ENCODE measurements at regions not wholly inside any gene's neighbourhood (a gene's known extent, or its start where the extent isn't known, plus 50 kb on each side); places are given as distances from the start of the nearest gene placed in this dataset.

- Histone ChIP-seq H3K4me1 (ENCODE audit: insufficient read depth, insufficient read length) (no peaks in the 10 kb centered on the region), H3K9me3 (ENCODE audit: insufficient read depth, low read length) (peaks cover 6% of the 10 kb centered on the region), H3K27me3 (ENCODE audit: insufficient read depth, insufficient read length) (no peaks in the 10 kb centered on the region), H3K4me3 (ENCODE audit: insufficient read length, low read depth) (no peak overlapping the region), H3K9ac (ENCODE audit: insufficient read length, low read depth) (no peak overlapping the region), H3K36me3 (ENCODE audit: insufficient read depth, insufficient read length, low read length) (no peaks in the 10 kb centered on the region)
- TF ChIP-seq SUZ12 (IDR thresholded peaks at IDR 0.05; ENCODE audit: extremely low read depth, insufficient read depth, insufficient read length) (no peak), YY1 (IDR thresholded peaks at IDR 0.05; ENCODE audit: insufficient read depth, insufficient read length) (no peak), ZNF274 (IDR thresholded peaks at IDR 0.05; ENCODE audit: low read depth, low read length) (no peak)
- DNase-seq (ENCODE audit: low read depth, low spot score): no peak
Measured at GRCh38 chr9:89985068-89985467, 380.3 kb downstream of the GADD45G start.

GRCh38 chr9:89986190-89986589, 381.4 kb downstream of the GADD45G start:
- no peak overlapping the region for H3K9ac ChIP-seq (ENCODE audit: insufficient read length, low read depth)
- H3K36me3 ChIP-seq (ENCODE audit: insufficient read depth, insufficient read length, low read length): no peaks in the 10 kb centered on the region
- H3K27me3 ChIP-seq (ENCODE audit: insufficient read depth, insufficient read length): no peaks in the 10 kb centered on the region
- H3K4me3 ChIP-seq (ENCODE audit: insufficient read length, low read depth): no peak overlapping the region
- DNase-seq (ENCODE audit: low read depth, low spot score): no peak
- no peak for TF ChIP-seq YY1 (IDR thresholded peaks at IDR 0.05; ENCODE audit: insufficient read depth, insufficient read length)
- no peak for TF ChIP-seq SUZ12 (IDR thresholded peaks at IDR 0.05; ENCODE audit: extremely low read depth, insufficient read depth, insufficient read length)
- no peak for TF ChIP-seq ZNF274 (IDR thresholded peaks at IDR 0.05; ENCODE audit: low read depth, low read length)
- H3K9me3 ChIP-seq (ENCODE audit: insufficient read depth, low read length): peaks cover 17% of the 10 kb centered on the region
- no peaks in the 10 kb centered on the region for H3K4me1 ChIP-seq (ENCODE audit: insufficient read depth, insufficient read length)

GRCh38 chr9:89988458-89988857, 383.6 kb downstream of the GADD45G start:
- H3K27me3 ChIP-seq (ENCODE audit: insufficient read depth, insufficient read length): no peaks in the 10 kb centered on the region
- peaks cover 1% of the 10 kb centered on the region for H3K4me1 ChIP-seq (ENCODE audit: insufficient read depth, insufficient read length)
- no peak overlapping the region for H3K4me3 ChIP-seq (ENCODE audit: insufficient read length, low read depth)
- H3K36me3 ChIP-seq (ENCODE audit: insufficient read depth, insufficient read length, low read length): no peaks in the 10 kb centered on the region
- peaks cover 19% of the 10 kb centered on the region for H3K9me3 ChIP-seq (ENCODE audit: insufficient read depth, low read length)
- no peak overlapping the region for H3K9ac ChIP-seq (ENCODE audit: insufficient read length, low read depth)
- no peak for DNase-seq (ENCODE audit: low read depth, low spot score)
- TF ChIP-seq ZNF274 (IDR thresholded peaks at IDR 0.05; ENCODE audit: low read depth, low read length) (no peak), YY1 (IDR thresholded peaks at IDR 0.05; ENCODE audit: insufficient read depth, insufficient read length) (no peak), SUZ12 (IDR thresholded peaks at IDR 0.05; ENCODE audit: extremely low read depth, insufficient read depth, insufficient read length) (no peak)

GRCh38 chr9:89991204-89991790, 386.5 kb downstream of the GADD45G start:
- H3K36me3 ChIP-seq (ENCODE audit: insufficient read depth, insufficient read length, low read length): no peaks in the 10 kb centered on the region
- DNase-seq (ENCODE audit: low read depth, low spot score): no peak
- no peaks in the 10 kb centered on the region for H3K27me3 ChIP-seq (ENCODE audit: insufficient read depth, insufficient read length)
- no peak for TF ChIP-seq SUZ12 (IDR thresholded peaks at IDR 0.05; ENCODE audit: extremely low read depth, insufficient read depth, insufficient read length)
- no peak for TF ChIP-seq YY1 (IDR thresholded peaks at IDR 0.05; ENCODE audit: insufficient read depth, insufficient read length)
- no peak for TF ChIP-seq ZNF274 (IDR thresholded peaks at IDR 0.05; ENCODE audit: low read depth, low read length)
- H3K9me3 ChIP-seq (ENCODE audit: insufficient read depth, low read length): peaks cover 19% of the 10 kb centered on the region
- no peak overlapping the region for H3K9ac ChIP-seq (ENCODE audit: insufficient read length, low read depth)
- H3K4me1 ChIP-seq (ENCODE audit: insufficient read depth, insufficient read length): peaks cover 15% of the 10 kb centered on the region
- H3K4me3 ChIP-seq (ENCODE audit: insufficient read length, low read depth): no peak overlapping the region

- H3K27me3 ChIP-seq (ENCODE audit: insufficient read depth, insufficient read length): no peaks in the 10 kb centered on the region
- H3K4me3 ChIP-seq (ENCODE audit: insufficient read length, low read depth): no peak overlapping the region
- no peak for TF ChIP-seq YY1 (IDR thresholded peaks at IDR 0.05; ENCODE audit: insufficient read depth, insufficient read length)
- no peak for TF ChIP-seq ZNF274 (IDR thresholded peaks at IDR 0.05; ENCODE audit: low read depth, low read length)
- no peak for TF ChIP-seq SUZ12 (IDR thresholded peaks at IDR 0.05; ENCODE audit: extremely low read depth, insufficient read depth, insufficient read length)
- H3K36me3 ChIP-seq (ENCODE audit: insufficient read depth, insufficient read length, low read length): no peaks in the 10 kb centered on the region
- peaks cover 15% of the 10 kb centered on the region for H3K4me1 ChIP-seq (ENCODE audit: insufficient read depth, insufficient read length)
- H3K9ac ChIP-seq (ENCODE audit: insufficient read length, low read depth): no peak overlapping the region
- no peak for DNase-seq (ENCODE audit: low read depth, low spot score)
- H3K9me3 ChIP-seq (ENCODE audit: insufficient read depth, low read length): peaks cover 19% of the 10 kb centered on the region
Measured at GRCh38 chr9:89992326-89993198, 387.8 kb downstream of the GADD45G start.

- H3K36me3 ChIP-seq (ENCODE audit: insufficient read depth, insufficient read length, low read length): no peaks in the 10 kb centered on the region
- peaks cover 15% of the 10 kb centered on the region for H3K4me1 ChIP-seq (ENCODE audit: insufficient read depth, insufficient read length)
- no peak for DNase-seq (ENCODE audit: low read depth, low spot score)
- H3K9ac ChIP-seq (ENCODE audit: insufficient read length, low read depth): no peak overlapping the region
- H3K9me3 ChIP-seq (ENCODE audit: insufficient read depth, low read length): peaks cover 19% of the 10 kb centered on the region
- TF ChIP-seq SUZ12 (IDR thresholded peaks at IDR 0.05; ENCODE audit: extremely low read depth, insufficient read depth, insufficient read length): no peak
- TF ChIP-seq ZNF274 (IDR thresholded peaks at IDR 0.05; ENCODE audit: low read depth, low read length): no peak
- no peak for TF ChIP-seq YY1 (IDR thresholded peaks at IDR 0.05; ENCODE audit: insufficient read depth, insufficient read length)
- H3K4me3 ChIP-seq (ENCODE audit: insufficient read length, low read depth): no peak overlapping the region
- H3K27me3 ChIP-seq (ENCODE audit: insufficient read depth, insufficient read length): no peaks in the 10 kb centered on the region
Measured at GRCh38 chr9:89993678-89994630, 389.1 kb downstream of the GADD45G start.
